HepG2 (cell line): ENCODE measurements at regions not wholly inside any gene's neighbourhood (a gene's known extent, or its start where the extent isn't known, plus 50 kb on each side); places are given as distances from the start of the nearest gene placed in this dataset.
"Not testable (repeated sequence)": the region's sequence is repeated elsewhere in the genome, so short reads cannot be mapped to it uniquely, and the experiment has no call there.

ENCODE experiments used
- ATAC-seq: fragments of 200-7000 bp; cut with Tn5 transposase; 3 replicates; pipeline ENCODE4 v1.9.1; 2020; ENCODE audit warnings: mild to moderate bottlenecking, moderate library complexity
- BruUV-seq: library from RNA; stranded (reverse); fragments of 400-500 nt; replicated peaks from 2 replicates; lab custom pipeline; 2021; lab: Mats Ljungman, UMichigan
- CTCF ChIA-PET: fragments of 300-600 bp; formaldehyde crosslinking; extraction: SDS; loops from one replicate; lab custom pipeline; 2021; ENCODE audit warnings: low total read pairs, inconsistent platforms, low intra/inter-chr PET ratio; lab: Yijun Ruan, JAX
- POLR2A ChIA-PET: fragments of 350-600 bp; sonication (Branson Sonifier 250); formaldehyde crosslinking; loops from one replicate; lab custom pipeline; 2020; ENCODE audit warnings: antibody characterized with exemption, inconsistent platforms; lab: Yijun Ruan, JAX
- DNase-seq: peaks from one replicate; pipeline ENCODE4 v3.0.0-alpha.2; 2015; ENCODE audit warnings: low spot score
- FAIRE-seq: peaks from 3 replicates; lab custom pipeline; 2011; peaks lifted over from hg19 to GRCh38; lab: Jason Lieb, UNC
- H2AFZ ChIP-seq: one replicate; pipeline ENCODE4 v1.6.1; 2011; ENCODE audit warnings: low read length, inconsistent platforms
- H3K27ac ChIP-seq: fragments of 300-600 bp; 3 replicates; pipeline ENCODE4 v1.8.0; 2011; ENCODE audit warnings: mixed run types, mild to moderate bottlenecking, mixed read lengths, low read length, inconsistent platforms; ENCODE audit not compliant: insufficient read depth; ENCODE audit errors: extremely low read length
- H3K27me3 ChIP-seq, 2 experiments: fragments of 200-600 bp in 1 of 2; 2 replicates in 1 of 2; 3 replicates in 1 of 2; pipeline versions ENCODE4 v1.6.0 to v1.8.0; 2011; ENCODE audit warnings: low read length in 2 of 2, mild to moderate bottlenecking in 2 of 2, moderate library complexity in 2 of 2, inconsistent platforms in 1 of 2; ENCODE audit not compliant: insufficient read depth in 2 of 2, control insufficient read depth in 1 of 2
- H3K36me3 ChIP-seq, 2 experiments: fragments of 200-600 bp in 1 of 2; replicated peaks in 1 of 2; 2 replicates in 1 of 2; 3 replicates in 1 of 2; pipeline versions ENCODE4 v1.5.1 to v1.8.0; 2011; ENCODE audit warnings: low read length in 2 of 2, inconsistent platforms in 1 of 2; ENCODE audit not compliant: insufficient read depth in 2 of 2, control insufficient read depth in 1 of 2
- H3K4me1 ChIP-seq: 2 replicates; pipeline ENCODE4 v1.5.1; 2012; ENCODE audit warnings: low read length, inconsistent platforms; ENCODE audit not compliant: insufficient read depth
- H3K4me2 ChIP-seq: 2 replicates; pipeline ENCODE4 v1.6.0; 2011; ENCODE audit warnings: low read depth, low read length, inconsistent platforms
- H3K4me3 ChIP-seq, 3 experiments: fragments of 200-600 bp in 1 of 3; sonication (generic), shearing (Covaris generic) in 1 of 3; replicated peaks in 1 of 3; 2 replicates each; pipeline ENCODE4 v1.5.1; 2011 to 2016; ENCODE audit warnings: low read length in 3 of 3, inconsistent platforms in 2 of 3, low read depth in 2 of 3, mild to moderate bottlenecking in 2 of 3, control low read depth in 1 of 3, mixed read lengths in 1 of 3; ENCODE audit not compliant: insufficient read depth in 1 of 3
- H3K79me2 ChIP-seq: one replicate; pipeline ENCODE4 v1.6.1; 2011; ENCODE audit warnings: low read length, inconsistent platforms; ENCODE audit not compliant: insufficient read depth
- H3K9ac ChIP-seq: 2 replicates; pipeline ENCODE4 v1.6.0; 2011; ENCODE audit warnings: mild to moderate bottlenecking, low read depth, low read length, inconsistent platforms; ENCODE audit not compliant: insufficient read depth
- H3K9me3 ChIP-seq: 2 replicates; pipeline ENCODE4 v1.5.1; 2012; ENCODE audit warnings: mild to moderate bottlenecking, low read length
- H4K20me1 ChIP-seq: 2 replicates; pipeline ENCODE4 v1.6.0; 2011; ENCODE audit warnings: inconsistent platforms, mild to moderate bottlenecking, low read length, moderate library complexity; ENCODE audit not compliant: insufficient read depth
- MED1 ChIP-seq: sonication (generic); formaldehyde crosslinking; IDR thresholded peaks from 2 replicates; pipeline ENCODE4 v1.4.0; 2020; ENCODE audit warnings: missing genetic modification reagents
- MNT ChIP-seq: fragments of 450-650 bp; IDR thresholded peaks from 2 replicates; pipeline ENCODE4 v1.6.1; 2016
- WGBS: methylation state at CpG from one replicate; pipeline ENCODE4 v1.1.6; 2017; ENCODE audit warnings: low lambda C conversion rate; 5-methylcytosine and 5-hydroxymethylcytosine counted together
- in situ Hi-C: cut with HindIII; loops from 2 replicates; pipeline ENCODE4 v1.10.0; 2017; ENCODE audit warnings: low pct_unique_long_range_greater_than_20kb; ENCODE audit not compliant: extremely low pct_ligation_motif_present
- intact Hi-C: fragments of 100-400 bp; cut with micrococcal nuclease; formaldehyde crosslinking; loops from one replicate; pipeline ENCODE4 v1.10.0; 2022; ENCODE audit not compliant: unreplicated experiment

GRCh38 chrX:121671649-121672048, 624.2 kb downstream of the GLUD2 start:
- FAIRE-seq, result no peak
- BruUV-seq, result no TSS peak
- POLR2A ChIA-PET, result no interaction called here

GRCh38 chrX:121709236-121709635, 661.8 kb downstream of the GLUD2 start:
- H3K9me3 ChIP-seq, H3K79me2 ChIP-seq, ATAC-seq, H3K27ac ChIP-seq, in situ Hi-C loops, BruUV-seq, DNase-seq, H3K4me1 ChIP-seq, H2AFZ ChIP-seq, CTCF ChIA-PET, H3K4me2 ChIP-seq, H3K27me3 ChIP-seq, H3K4me3 ChIP-seq, H4K20me1 ChIP-seq, H3K36me3 ChIP-seq, POLR2A ChIA-PET, intact Hi-C loops, H3K9ac ChIP-seq, FAIRE-seq: not testable (repeated sequence)
- 0% methylated on average over 1 of the region's 1 CpG for WGBS

More at GRCh38 chrX:121671649-121672048, 624.2 kb downstream of the GLUD2 start:
- no peak overlapping the region for H3K9ac ChIP-seq
- no peak overlapping the region for H2AFZ ChIP-seq
- H3K4me2 ChIP-seq, result no peak overlapping the region
- WGBS, result 0% methylated on average over 2 of the region's 2 CpGs
- no peaks in the 10 kb centered on the region for H3K4me1 ChIP-seq
- H4K20me1 ChIP-seq, result no peaks in the 10 kb centered on the region
- in situ Hi-C loops, result no loop called here
- no peak overlapping the region for H3K27ac ChIP-seq
- ATAC-seq (no peak), DNase-seq (no peak)
- no peaks in the 10 kb centered on the region for H3K27me3 ChIP-seq
- TF ChIP-seq MNT (no peak), MED1 (CRISPR knock-in tag) (no peak)
- intact Hi-C loops, result no loop called here
- H3K79me2 ChIP-seq, result no peaks in the 10 kb centered on the region
- no peaks in the 10 kb centered on the region for H3K36me3 ChIP-seq
- H3K9me3 ChIP-seq, result peaks cover 8% of the 10 kb centered on the region
- H3K4me3 ChIP-seq, result no peak overlapping the region
- CTCF ChIA-PET, result no interaction called here
